IPS-15b (cell line): ENCODE measurements at regions not wholly inside any gene's neighbourhood (a gene's known extent, or its start where the extent isn't known, plus 50 kb on each side); places are given as distances from the start of the nearest gene placed in this dataset.

Experiments
- H3K27me3 ChIP-seq: one replicate; pipeline ENCODE4 v1.6.1; 2013; ENCODE audit warnings: low read length; ENCODE audit not compliant: control insufficient read depth, insufficient read depth
- H3K36me3 ChIP-seq: one replicate; pipeline ENCODE4 v1.6.1; 2013; ENCODE audit warnings: low read length; ENCODE audit not compliant: control insufficient read depth, insufficient read depth
- H3K4me1 ChIP-seq: one replicate; pipeline ENCODE4 v1.6.1; 2013; ENCODE audit warnings: mild to moderate bottlenecking, low read length; ENCODE audit not compliant: control insufficient read depth, insufficient read depth
- H3K4me3 ChIP-seq: one replicate; pipeline ENCODE4 v1.5.1; 2013; ENCODE audit warnings: low read depth, low read length
- H3K9ac ChIP-seq: one replicate; pipeline ENCODE4 v1.6.1; 2013; ENCODE audit warnings: low read depth, mild to moderate bottlenecking, low read length
- H3K9me3 ChIP-seq: one replicate; pipeline ENCODE4 v1.6.1; 2013; ENCODE audit warnings: mild to moderate bottlenecking, low read length; ENCODE audit not compliant: control insufficient read depth, insufficient read depth

DNA sequence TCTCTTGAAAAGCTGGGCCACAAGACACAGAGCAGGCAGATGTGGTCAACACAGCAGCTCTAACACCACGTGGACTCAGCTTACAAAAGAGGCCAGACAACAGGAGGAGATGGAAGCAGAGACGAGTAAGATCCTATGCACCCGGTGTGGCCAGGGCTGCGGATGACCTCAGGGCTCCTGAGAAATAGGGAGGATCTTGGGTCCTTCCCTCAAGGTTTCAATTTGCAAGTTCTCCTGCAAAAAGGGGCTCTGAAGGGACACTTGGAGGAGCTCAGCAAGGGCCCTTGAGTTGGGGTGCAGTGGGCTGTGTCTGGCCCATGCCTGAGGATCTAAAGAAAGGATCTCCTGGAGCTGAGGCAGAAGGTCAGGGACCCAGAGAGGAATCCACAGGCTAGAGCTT, 249.5 kb upstream of the IGF1R start:
- H3K4me1 ChIP-seq: no peaks in the 10 kb centered on the region
- H3K36me3 ChIP-seq: no peaks in the 10 kb centered on the region
- H3K4me3 ChIP-seq: no peak overlapping the region
- H3K9ac ChIP-seq: no peak overlapping the region
- H3K9me3 ChIP-seq: no peaks in the 10 kb centered on the region
- H3K27me3 ChIP-seq: no peaks in the 10 kb centered on the region

DNA sequence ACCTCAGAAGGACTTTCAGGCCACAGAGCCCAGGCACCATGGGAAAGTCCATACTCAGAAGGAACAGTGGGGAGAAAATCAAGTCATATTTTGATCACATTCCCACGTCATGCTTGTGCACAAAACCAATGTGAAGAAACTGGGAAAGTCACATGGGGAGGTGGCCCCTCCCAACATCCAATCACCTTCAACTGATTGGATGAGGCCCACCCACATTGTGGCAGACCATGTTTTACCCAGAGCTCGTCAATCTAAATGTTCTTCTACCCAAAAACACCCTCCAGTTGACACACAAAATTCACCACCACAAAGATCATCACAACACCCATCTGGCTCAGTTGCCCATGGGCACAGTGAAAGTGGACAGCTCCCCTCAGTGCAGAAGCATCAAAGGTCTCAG, 248.2 kb upstream of the IGF1R start:
- H3K9me3 ChIP-seq: no peaks in the 10 kb centered on the region
- no peaks in the 10 kb centered on the region for H3K4me1 ChIP-seq
- no peak overlapping the region for H3K4me3 ChIP-seq
- no peaks in the 10 kb centered on the region for H3K36me3 ChIP-seq
- no peak overlapping the region for H3K9ac ChIP-seq
- no peaks in the 10 kb centered on the region for H3K27me3 ChIP-seq

GRCh38 chr15:98401029-98401428, 247.3 kb upstream of the IGF1R start:
- Histone ChIP-seq H3K9ac (no peak overlapping the region), H3K9me3 (no peaks in the 10 kb centered on the region), H3K4me1 (no peaks in the 10 kb centered on the region), H3K36me3 (no peaks in the 10 kb centered on the region), H3K27me3 (no peaks in the 10 kb centered on the region), H3K4me3 (no peak overlapping the region)

- no peak overlapping the region for H3K4me3 ChIP-seq
- no peaks in the 10 kb centered on the region for H3K27me3 ChIP-seq
- H3K36me3 ChIP-seq: no peaks in the 10 kb centered on the region
- no peak overlapping the region for H3K9ac ChIP-seq
- no peaks in the 10 kb centered on the region for H3K4me1 ChIP-seq
- no peaks in the 10 kb centered on the region for H3K9me3 ChIP-seq
Measured at GRCh38 chr15:98402486-98402885, 245.9 kb upstream of the IGF1R start.

DNA sequence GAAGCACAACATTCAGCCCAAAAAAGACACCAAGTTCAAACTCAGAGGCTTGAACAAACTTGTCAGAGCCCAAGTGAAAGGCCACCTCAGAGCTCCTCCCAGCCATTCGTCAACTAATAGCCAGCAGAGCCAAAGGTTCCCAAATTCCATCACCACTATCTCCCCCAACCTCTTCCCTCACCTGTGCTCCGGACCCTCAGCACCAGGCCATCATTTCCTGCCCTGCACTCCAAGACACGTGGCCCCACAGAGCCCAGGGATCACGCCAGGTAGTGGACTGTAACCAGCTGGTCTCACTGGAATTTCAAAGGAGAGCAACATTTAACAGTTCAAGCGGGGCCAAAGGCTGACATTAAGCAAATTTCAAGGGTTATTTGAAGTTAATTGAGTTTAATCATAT, 245.2 kb upstream of the IGF1R start:
- H3K9ac ChIP-seq: no peak overlapping the region
- H3K36me3 ChIP-seq: no peaks in the 10 kb centered on the region
- H3K27me3 ChIP-seq: no peaks in the 10 kb centered on the region
- no peak overlapping the region for H3K4me3 ChIP-seq
- H3K9me3 ChIP-seq: no peaks in the 10 kb centered on the region
- H3K4me1 ChIP-seq: no peaks in the 10 kb centered on the region

DNA sequence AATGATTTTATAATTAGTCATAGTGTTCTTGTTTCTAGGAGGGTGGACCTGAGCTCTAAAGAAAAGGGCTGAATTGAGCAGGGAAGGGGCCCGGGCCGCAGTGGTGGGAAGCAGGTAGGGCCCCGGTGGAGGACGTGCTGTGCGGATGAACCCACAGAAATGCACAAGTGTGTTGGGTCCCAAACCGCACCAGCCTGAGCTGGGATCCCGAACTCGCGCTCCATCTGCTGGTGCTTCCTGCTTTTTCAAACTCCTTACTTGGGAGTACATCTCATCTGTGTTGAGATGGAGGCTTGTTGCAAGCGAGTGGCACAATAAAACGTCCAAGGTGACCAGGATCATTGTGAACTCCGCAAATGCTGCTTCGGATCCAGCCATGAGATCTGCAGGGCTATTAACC, 244.8 kb upstream of the IGF1R start:
- no peak overlapping the region for H3K4me3 ChIP-seq
- H3K27me3 ChIP-seq: no peaks in the 10 kb centered on the region
- no peaks in the 10 kb centered on the region for H3K36me3 ChIP-seq
- no peaks in the 10 kb centered on the region for H3K4me1 ChIP-seq
- no peak overlapping the region for H3K9ac ChIP-seq
- no peaks in the 10 kb centered on the region for H3K9me3 ChIP-seq

GRCh38 chr15:98405013-98405412, 243.3 kb upstream of the IGF1R start:
- H3K27me3 ChIP-seq: no peaks in the 10 kb centered on the region
- no peaks in the 10 kb centered on the region for H3K36me3 ChIP-seq
- no peak overlapping the region for H3K4me3 ChIP-seq

GRCh38 chr15:98408231-98408630, 240.1 kb upstream of the IGF1R start:
- no peaks in the 10 kb centered on the region for H3K27me3 ChIP-seq
- no peak overlapping the region for H3K9ac ChIP-seq
- no peak overlapping the region for H3K4me3 ChIP-seq
- H3K9me3 ChIP-seq: no peaks in the 10 kb centered on the region
- no peaks in the 10 kb centered on the region for H3K36me3 ChIP-seq
- no peaks in the 10 kb centered on the region for H3K4me1 ChIP-seq

More at GRCh38 chr15:98405013-98405412, 243.3 kb upstream of the IGF1R start:
- no peaks in the 10 kb centered on the region for H3K9me3 ChIP-seq
- no peak overlapping the region for H3K9ac ChIP-seq
- no peaks in the 10 kb centered on the region for H3K4me1 ChIP-seq

DNA sequence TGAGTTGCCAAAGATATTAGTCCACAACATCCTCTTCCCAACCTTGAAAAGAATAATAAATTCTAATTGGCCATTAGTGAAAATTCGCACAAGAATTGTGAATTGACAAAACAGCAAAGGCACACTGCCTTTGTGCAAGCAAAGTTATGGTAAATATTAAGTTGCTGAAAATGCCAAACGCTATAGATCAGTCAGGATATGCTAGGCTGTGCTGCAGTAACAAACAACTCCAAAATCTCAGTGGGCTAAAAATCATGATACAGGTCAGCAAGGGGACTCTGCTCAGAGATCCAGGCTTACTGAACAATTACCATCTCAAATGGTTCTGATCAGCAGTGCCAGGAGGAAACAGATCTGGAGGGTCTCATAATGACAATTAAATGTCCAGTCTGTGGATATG, 238.0 kb upstream of the IGF1R start:
- H3K36me3 ChIP-seq: no peaks in the 10 kb centered on the region
- no peak overlapping the region for H3K4me3 ChIP-seq
- no peak overlapping the region for H3K9ac ChIP-seq
- H3K4me1 ChIP-seq: no peaks in the 10 kb centered on the region
- no peaks in the 10 kb centered on the region for H3K9me3 ChIP-seq
- no peaks in the 10 kb centered on the region for H3K27me3 ChIP-seq

GRCh38 chr15:98412852-98413251, 235.5 kb upstream of the IGF1R start:
- Histone ChIP-seq H3K4me3 (no peak overlapping the region), H3K36me3 (no peaks in the 10 kb centered on the region), H3K4me1 (no peaks in the 10 kb centered on the region), H3K9ac (no peak overlapping the region), H3K27me3 (no peaks in the 10 kb centered on the region), H3K9me3 (no peaks in the 10 kb centered on the region)

DNA sequence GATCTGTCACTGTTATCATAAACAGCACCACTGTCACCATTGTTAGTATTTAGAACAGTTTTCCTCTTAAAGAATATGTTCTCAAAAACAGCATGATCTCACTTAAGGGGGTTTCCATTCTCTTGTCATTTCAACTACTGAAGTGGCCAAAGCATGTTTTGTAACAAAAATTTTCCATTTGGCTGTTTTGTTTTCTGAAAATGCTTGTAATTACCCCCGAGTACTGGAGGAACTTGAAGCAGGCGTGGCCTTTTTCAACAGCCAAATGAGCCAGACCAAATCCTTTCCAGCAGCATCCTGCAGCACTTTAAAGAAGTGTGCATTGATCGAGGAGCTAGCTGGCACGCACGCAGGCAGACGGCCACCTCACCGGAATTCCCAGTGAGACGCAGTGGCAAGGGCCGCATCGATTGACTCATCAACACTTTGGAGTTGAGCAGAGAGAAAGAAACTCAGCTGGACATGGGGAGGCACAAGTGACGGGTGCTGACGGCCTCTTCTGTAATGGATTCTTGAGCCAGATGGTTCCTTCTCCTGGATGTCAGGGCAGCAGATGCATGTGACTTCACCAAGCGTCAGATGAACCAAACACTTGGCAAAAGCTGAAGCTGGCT, 234.3 kb upstream of the IGF1R start:
- no peaks in the 10 kb centered on the region for H3K4me1 ChIP-seq
- H3K36me3 ChIP-seq: no peaks in the 10 kb centered on the region
- H3K9ac ChIP-seq: no peak overlapping the region
- H3K27me3 ChIP-seq: no peaks in the 10 kb centered on the region
- H3K9me3 ChIP-seq: no peaks in the 10 kb centered on the region
- H3K4me3 ChIP-seq: no peak overlapping the region

- Histone ChIP-seq H3K9me3 (no peaks in the 10 kb centered on the region), H3K36me3 (no peaks in the 10 kb centered on the region), H3K4me3 (no peak overlapping the region), H3K9ac (no peak overlapping the region), H3K27me3 (peaks cover 12% of the 10 kb centered on the region), H3K4me1 (no peaks in the 10 kb centered on the region)
Measured at GRCh38 chr15:98416222-98416855, 232.0 kb upstream of the IGF1R start.
